ENCODE measurements at regions not wholly inside any gene's neighbourhood (a gene's known extent, or its start where the extent isn't known, plus 50 kb on each side); places are given as distances from the start of the nearest gene placed in this dataset.

GRCh38 chr1:38420666-38421065, 374.1 kb upstream of the POU3F1 start:
- intact Hi-C loops (cut with DNase I; ENCODE audit: low total_unique reads), result no loop called here
- Histone ChIP-seq H3K9me3 (peaks cover 0 to 19% (median 7%) of the 10 kb centered on the region in 8 donors), H3K4me1 (peaks cover 0 to 3% (median 0%) of the 10 kb centered on the region in 6 donors), H3K36me3 (no peaks in the 10 kb centered on the region), H3K27ac (no peak overlapping the region), H3K4me3 (no peak overlapping the region), H3K27me3 (replicated peaks in 1 of 7) (peaks cover 0 to 12% (median 0%) of the 10 kb centered on the region in 7 donors)
- no peak for DNase-seq
- TF ChIP-seq, protein P1, sequence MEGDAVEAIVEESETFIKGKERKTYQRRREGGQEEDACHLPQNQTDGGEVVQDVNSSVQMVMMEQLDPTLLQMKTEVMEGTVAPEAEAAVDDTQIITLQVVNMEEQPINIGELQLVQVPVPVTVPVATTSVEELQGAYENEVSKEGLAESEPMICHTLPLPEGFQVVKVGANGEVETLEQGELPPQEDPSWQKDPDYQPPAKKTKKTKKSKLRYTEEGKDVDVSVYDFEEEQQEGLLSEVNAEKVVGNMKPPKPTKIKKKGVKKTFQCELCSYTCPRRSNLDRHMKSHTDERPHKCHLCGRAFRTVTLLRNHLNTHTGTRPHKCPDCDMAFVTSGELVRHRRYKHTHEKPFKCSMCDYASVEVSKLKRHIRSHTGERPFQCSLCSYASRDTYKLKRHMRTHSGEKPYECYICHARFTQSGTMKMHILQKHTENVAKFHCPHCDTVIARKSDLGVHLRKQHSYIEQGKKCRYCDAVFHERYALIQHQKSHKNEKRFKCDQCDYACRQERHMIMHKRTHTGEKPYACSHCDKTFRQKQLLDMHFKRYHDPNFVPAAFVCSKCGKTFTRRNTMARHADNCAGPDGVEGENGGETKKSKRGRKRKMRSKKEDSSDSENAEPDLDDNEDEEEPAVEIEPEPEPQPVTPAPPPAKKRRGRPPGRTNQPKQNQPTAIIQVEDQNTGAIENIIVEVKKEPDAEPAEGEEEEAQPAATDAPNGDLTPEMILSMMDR (IDR thresholded peaks at IDR 0.05 in 8 of 11, conservative IDR thresholded peaks at IDR 0.05 in 3 of 11), result no peak
- TF ChIP-seq POLR2A (IDR thresholded peaks at IDR 0.05) (no peak), POLR2AphosphoS5 (IDR thresholded peaks at IDR 0.05) (no peak)
- WGBS, 5 donors, result 58 to 83% (median 77%) methylated on average over 4 of the region's 4 CpGs

GRCh38 chr1:38418195-38419030, 371.8 kb upstream of the POU3F1 start:
- H3K27me3 ChIP-seq (replicated peaks in 1 of 7), result peaks cover 0 to 12% (median 0%) of the 10 kb centered on the region in 7 donors

GRCh38 chr1:38403667-38404066, 357.1 kb upstream of the POU3F1 start:
- peaks cover 0 to 59% (median 40%) of the 10 kb centered on the region in 8 donors for H3K9me3 ChIP-seq
- H3K27ac ChIP-seq, result no peak overlapping the region
- H3K4me1 ChIP-seq, result no peaks in the 10 kb centered on the region
- DNase-seq, result no peak
- no peak overlapping the region for H3K4me3 ChIP-seq
- no peaks in the 10 kb centered on the region for H3K36me3 ChIP-seq
- WGBS, 5 donors, result 68 to 88% (median 81%) methylated on average over 2 of the region's 2 CpGs
- peaks cover 0 to 7% (median 0%) of the 10 kb centered on the region in 7 donors for H3K27me3 ChIP-seq (replicated peaks in 1 of 7)
- TF ChIP-seq, protein P1 (IDR thresholded peaks at IDR 0.05 in 8 of 11, conservative IDR thresholded peaks at IDR 0.05 in 3 of 11), result no peak
- no peak for TF ChIP-seq POLR2AphosphoS5 (IDR thresholded peaks at IDR 0.05)
- no peak for TF ChIP-seq POLR2A (IDR thresholded peaks at IDR 0.05)
- intact Hi-C loops (cut with DNase I; ENCODE audit: low total_unique reads), result no loop called here

More at GRCh38 chr1:38418195-38419030, 371.8 kb upstream of the POU3F1 start:
- intact Hi-C loops (cut with DNase I; ENCODE audit: low total_unique reads), result no loop called here
- WGBS, 5 donors, result 71 to 90% (median 78%) methylated on average over 9 of the region's 9 CpGs
- TF ChIP-seq, protein P1 (IDR thresholded peaks at IDR 0.05 in 8 of 11, conservative IDR thresholded peaks at IDR 0.05 in 3 of 11), result no peak
- no peak for TF ChIP-seq POLR2A (IDR thresholded peaks at IDR 0.05)
- TF ChIP-seq POLR2AphosphoS5 (IDR thresholded peaks at IDR 0.05), result no peak
- Histone ChIP-seq H3K27ac (no peak overlapping the region), H3K9me3 (peaks cover 0 to 31% (median 21%) of the 10 kb centered on the region in 8 donors), H3K36me3 (no peaks in the 10 kb centered on the region), H3K4me3 (no peak overlapping the region), H3K4me1 (peaks cover 0 to 3% (median 0%) of the 10 kb centered on the region in 6 donors)
- DNase-seq, result no peak

GRCh38 chr1:38402230-38402815, 355.7 kb upstream of the POU3F1 start:
- Histone ChIP-seq H3K9me3 (peaks cover 0 to 59% (median 41%) of the 10 kb centered on the region in 8 donors), H3K4me3 (no peak overlapping the region), H3K27me3 (replicated peaks in 1 of 7) (peaks cover 0 to 7% (median 0%) of the 10 kb centered on the region in 7 donors), H3K27ac (no peak overlapping the region), H3K4me1 (no peaks in the 10 kb centered on the region), H3K36me3 (no peaks in the 10 kb centered on the region)
- intact Hi-C loops (cut with DNase I; ENCODE audit: low total_unique reads), result no loop called here
- WGBS, 5 donors, result 32 to 89% (median 60%) methylated on average over 2 of the region's 2 CpGs
- TF ChIP-seq, protein P1 (IDR thresholded peaks at IDR 0.05 in 8 of 11, conservative IDR thresholded peaks at IDR 0.05 in 3 of 11), result no peak
- no peak for TF ChIP-seq POLR2AphosphoS5 (IDR thresholded peaks at IDR 0.05)
- TF ChIP-seq POLR2A (IDR thresholded peaks at IDR 0.05), result no peak
- no peak for DNase-seq

Data from spleen (tissue), 11 donors.